Spleen (tissue), 11 donors: ENCODE measurements at regions not wholly inside any gene's neighbourhood (a gene's known extent, or its start where the extent isn't known, plus 50 kb on each side); places are given as distances from the start of the nearest gene placed in this dataset.

Source experiments
- DNase-seq: peaks from one replicate; pipeline ENCODE4 v3.0.0-alpha.2; 2020
- H3K27ac ChIP-seq, 8 donors: fragments of 200-600 bp; sonication (generic) in 7 of 8; 1 replicate in 4 of 8; 2 replicates in 4 of 8; pipeline versions ENCODE4 v1.5.0 to v1.8.0; 2016 to 2021; ENCODE audit warnings: inconsistent platforms in 4 of 8, mild to moderate bottlenecking in 4 of 8, moderate library complexity in 1 of 8
- H3K27me3 ChIP-seq, 7 donors: fragments of 200-600 bp; sonication (generic) in 6 of 7; replicated peaks in 1 of 7; 1 replicate in 4 of 7; 2 replicates in 3 of 7; pipeline versions ENCODE4 v1.5.0 to v1.8.0; 2016 to 2021; ENCODE audit warnings: inconsistent platforms in 3 of 7, mild to moderate bottlenecking in 1 of 7
- H3K36me3 ChIP-seq, 6 donors: fragments of 200-600 bp; sonication (generic) in 5 of 6; 1 replicate in 4 of 6; 2 replicates in 2 of 6; pipeline versions ENCODE4 v1.5.0 to v1.8.0; 2016 to 2021; ENCODE audit warnings: inconsistent platforms in 2 of 6
- H3K4me1 ChIP-seq, 6 donors: fragments of 200-600 bp; sonication (generic) in 5 of 6; 1 replicate in 3 of 6; 2 replicates in 3 of 6; pipeline versions ENCODE4 v1.5.0 to v1.8.0; 2016 to 2021; ENCODE audit warnings: inconsistent platforms in 3 of 6
- H3K4me3 ChIP-seq, 8 donors: fragments of 200-600 bp; sonication (generic) in 7 of 8; 1 replicate in 4 of 8; 2 replicates in 4 of 8; pipeline versions ENCODE4 v1.5.0 to v1.8.0; 2016 to 2021; ENCODE audit warnings: inconsistent platforms in 4 of 8, mild to moderate bottlenecking in 4 of 8, moderate library complexity in 2 of 8
- H3K9me3 ChIP-seq, 8 donors: fragments of 200-600 bp; sonication (generic) in 7 of 8; 1 replicate in 4 of 8; 2 replicates in 4 of 8; pipeline versions ENCODE4 v1.5.0 to v1.8.0; 2016 to 2021; ENCODE audit warnings: inconsistent platforms in 4 of 8
- CTCF ChIP-seq, 11 experiments: fragments of 200-600 bp in 7 of 11; fragments of 450-650 bp in 4 of 11; sonication (generic) in 4 of 11; IDR thresholded peaks in 8 of 11; conservative IDR thresholded peaks in 3 of 11; 1 replicate in 7 of 11; 2 replicates in 4 of 11; pipeline versions ENCODE4 v1.4.0 to v1.8.0; 2016 to 2021; ENCODE audit warnings: antibody characterized with exemption in 11 of 11, inconsistent platforms in 4 of 11, mild to moderate bottlenecking in 1 of 11
- POLR2A ChIP-seq, 3 donors: fragments of 450-650 bp; IDR thresholded peaks; one replicate each; pipeline ENCODE4 v1.5.1; 2017; ENCODE audit warnings: antibody characterized with exemption in 3 of 3, mild to moderate bottlenecking in 1 of 3
- POLR2AphosphoS5 ChIP-seq, 3 donors: sonication (generic); formaldehyde crosslinking; IDR thresholded peaks; one replicate each; pipeline ENCODE4 v1.5.1; 2017; ENCODE audit warnings: antibody characterized with exemption in 3 of 3
- WGBS, 5 donors: extraction: QIAGEN DNeasy Blood & Tissue Kit in 3 of 5; methylation state at CpG; one replicate each; pipeline versions ENCODE4 v1.1.5 to v1.1.7; 2013 to 2018; 5-methylcytosine and 5-hydroxymethylcytosine counted together
- intact Hi-C: fragments of 100-400 bp; cut with DNase I; formaldehyde crosslinking; loops from one replicate; pipeline ENCODE4 v1.15.0; 2023; ENCODE audit warnings: low total_unique reads
- donor health status: healthy with polysubstance abuse.
- donor health status: DM: no; HTN: no; CAD: no; lungs with moderate emphysema.
- donor health status: DM: no; HTN: no; CAD: no.
- donor health status: Bipolar disorder and iron deficiency.
- donor health status: healthy.
- donor health status: DM: no; HTN: no; CAD: no.
- donor health status: DM: yes; HTN: yes; CAD: no.

GRCh38 chr14:87816416-87816815 is 176.6 kb downstream of the GALC start:
- 58 to 82% (median 75%) methylated on average over 3 of the region's 3 CpGs for WGBS, 5 donors
- H3K27ac ChIP-seq = no peak overlapping the region
- no peak overlapping the region for H3K4me3 ChIP-seq
- H3K36me3 ChIP-seq = no peaks in the 10 kb centered on the region
- no peaks in the 10 kb centered on the region for H3K27me3 ChIP-seq
- DNase-seq = no peak
- peaks cover 0 to 6% (median 0%) of the 10 kb centered on the region in 8 donors for H3K9me3 ChIP-seq
- intact Hi-C loops = no loop called here
- H3K4me1 ChIP-seq = no peaks in the 10 kb centered on the region
- TF ChIP-seq POLR2AphosphoS5 (IDR thresholded peaks at IDR 0.05) (no peak), CTCF (IDR thresholded peaks at IDR 0.05 in 8 of 11, conservative IDR thresholded peaks at IDR 0.05 in 3 of 11) (no peak), POLR2A (IDR thresholded peaks at IDR 0.05) (no peak)

- Histone ChIP-seq H3K4me1 (no peaks in the 10 kb centered on the region), H3K4me3 (no peak overlapping the region), H3K36me3 (no peaks in the 10 kb centered on the region), H3K27ac (no peak overlapping the region), H3K9me3 (peaks cover 0 to 6% (median 0%) of the 10 kb centered on the region in 8 donors), H3K27me3 (no peaks in the 10 kb centered on the region)
- no peak for DNase-seq
- WGBS, 5 donors = 75 to 86% (median 84%) methylated on average over 9 of the region's 9 CpGs
- intact Hi-C loops = no loop called here
- no peak for TF ChIP-seq CTCF (IDR thresholded peaks at IDR 0.05 in 8 of 11, conservative IDR thresholded peaks at IDR 0.05 in 3 of 11)
- no peak for TF ChIP-seq POLR2A (IDR thresholded peaks at IDR 0.05)
- no peak for TF ChIP-seq POLR2AphosphoS5 (IDR thresholded peaks at IDR 0.05)
These were observed 177.9 kb downstream of the GALC start for GRCh38 chr14:87815121-87815520.

- 62 to 84% (median 75%) methylated on average over 4 of the region's 4 CpGs for WGBS, 5 donors
- TF ChIP-seq POLR2AphosphoS5 (IDR thresholded peaks at IDR 0.05) = no peak
- TF ChIP-seq CTCF (IDR thresholded peaks at IDR 0.05 in 8 of 11, conservative IDR thresholded peaks at IDR 0.05 in 3 of 11) = no peak
- no peak for TF ChIP-seq POLR2A (IDR thresholded peaks at IDR 0.05)
- intact Hi-C loops = no loop called here
These were observed 179.3 kb downstream of the GALC start for GRCh38 chr14:87813686-87814085.

GRCh38 chr14:87813211-87813610 is 179.8 kb downstream of the GALC start:
- Histone ChIP-seq H3K4me3 (no peak overlapping the region), H3K27ac (no peak overlapping the region), H3K4me1 (no peaks in the 10 kb centered on the region), H3K27me3 (no peaks in the 10 kb centered on the region), H3K36me3 (no peaks in the 10 kb centered on the region), H3K9me3 (peaks cover 0 to 6% (median 0%) of the 10 kb centered on the region in 8 donors)
- 81 to 88% (median 85%) methylated on average over 1 of the region's 1 CpG for WGBS, 5 donors
- DNase-seq = no peak
- intact Hi-C loops = no loop called here
- TF ChIP-seq POLR2AphosphoS5 (IDR thresholded peaks at IDR 0.05) (no peak), CTCF (IDR thresholded peaks at IDR 0.05 in 8 of 11, conservative IDR thresholded peaks at IDR 0.05 in 3 of 11) (no peak), POLR2A (IDR thresholded peaks at IDR 0.05) (no peak)

More at GRCh38 chr14:87813686-87814085, 179.3 kb downstream of the GALC start:
- Histone ChIP-seq H3K9me3 (peaks cover 0 to 6% (median 0%) of the 10 kb centered on the region in 8 donors), H3K4me3 (no peak overlapping the region), H3K36me3 (no peaks in the 10 kb centered on the region), H3K4me1 (no peaks in the 10 kb centered on the region), H3K27me3 (no peaks in the 10 kb centered on the region), H3K27ac (no peak overlapping the region)
- no peak for DNase-seq
